Lung (tissue), 11 donors: ENCODE measurements at regions not wholly inside any gene's neighbourhood (a gene's known extent, or its start where the extent isn't known, plus 50 kb on each side); places are given as distances from the start of the nearest gene placed in this dataset.

Experiments
- ATAC-seq: fragments of 200-7000 bp; cut with Tn5 transposase; one replicate; pipeline ENCODE4 v1.9.1; 2020; ENCODE audit warnings: moderate number of reproducible peaks; ENCODE audit not compliant: insufficient read depth, low FRiP score
- DNase-seq, 3 donors: peaks; one replicate each; pipeline ENCODE4 v3.0.0-alpha.2; 2013 to 2017
- H3K27ac ChIP-seq, 2 donors: one replicate each; pipeline ENCODE4 v1.5.1; 2013; ENCODE audit warnings: mild to moderate bottlenecking in 2 of 2, moderate library complexity in 2 of 2, control low read depth in 1 of 2, inconsistent platforms in 1 of 2, low read depth in 1 of 2, low read length in 1 of 2
- H3K27me3 ChIP-seq, 3 donors: one replicate each; pipeline ENCODE4 v1.5.1; 2013; ENCODE audit warnings: low read length in 2 of 3; ENCODE audit not compliant: control insufficient read depth in 3 of 3, insufficient read depth in 3 of 3
- H3K36me3 ChIP-seq, 4 donors: one replicate each; pipeline ENCODE4 v1.5.1; 2013; ENCODE audit warnings: low read length in 4 of 4, mild to moderate bottlenecking in 1 of 4, moderate library complexity in 1 of 4; ENCODE audit not compliant: control insufficient read depth in 4 of 4, insufficient read depth in 4 of 4
- H3K4me1 ChIP-seq, 5 donors: one replicate each; pipeline ENCODE4 v1.5.1; 2013; ENCODE audit warnings: low read length in 5 of 5, mild to moderate bottlenecking in 2 of 5, moderate library complexity in 1 of 5; ENCODE audit not compliant: control insufficient read depth in 5 of 5, insufficient read depth in 5 of 5
- H3K4me3 ChIP-seq: one replicate; pipeline ENCODE4 v1.5.1; 2013; ENCODE audit warnings: mild to moderate bottlenecking, control low read depth, moderate library complexity
- H3K9ac ChIP-seq, 2 donors: one replicate each; pipeline ENCODE4 v1.5.1; 2013; ENCODE audit warnings: low read length in 2 of 2, control low read depth in 1 of 2; ENCODE audit not compliant: insufficient read depth in 1 of 2
- H3K9me3 ChIP-seq, 4 donors: one replicate each; pipeline ENCODE4 v1.5.1; 2013; ENCODE audit warnings: low read length in 3 of 4, mild to moderate bottlenecking in 1 of 4, moderate library complexity in 1 of 4; ENCODE audit not compliant: control insufficient read depth in 4 of 4, insufficient read depth in 3 of 4
- CTCF ChIP-seq: IDR thresholded peaks from 2 replicates; pipeline ENCODE4 v1.5.1; 2012; ENCODE audit warnings: mild to moderate bottlenecking; ENCODE audit errors: control extremely low read depth, extremely low read depth
- WGBS, 2 donors: extraction: QIAGEN DNeasy Blood & Tissue Kit; methylation state at CpG; one replicate each; pipeline ENCODE4 v1.1.7; 2013; 5-methylcytosine and 5-hydroxymethylcytosine counted together
- donor health status: control.
- donor health status: control.
- donor health status: Bipolar disorder and iron deficiency.
- donor health status: healthy.
- donor health status: DM: yes; HTN: yes; CAD: no.

- no peak for TF ChIP-seq CTCF
- WGBS, 2 donors: 61 to 71% methylated on average over 1 of the region's 1 CpG
- peaks cover 0 to 16% (median 0%) of the 10 kb centered on the region in 5 donors for H3K4me1 ChIP-seq
- H3K36me3 ChIP-seq: no peaks in the 10 kb centered on the region
- no peaks in the 10 kb centered on the region for H3K27me3 ChIP-seq
- H3K9me3 ChIP-seq: no peaks in the 10 kb centered on the region
- no peak overlapping the region for H3K4me3 ChIP-seq
- no peak overlapping the region for H3K9ac ChIP-seq
- DNase-seq (no peak), ATAC-seq (no peak)
- no peak overlapping the region for H3K27ac ChIP-seq
Observed at GRCh38 chr11:92104349-92104748, 120.3 kb upstream of the FAT3 start.

GRCh38 chr11:92101920-92102319, 122.7 kb upstream of the FAT3 start:
- no peak for TF ChIP-seq CTCF
- H3K9me3 ChIP-seq: no peaks in the 10 kb centered on the region
- H3K36me3 ChIP-seq: no peaks in the 10 kb centered on the region
- H3K27ac ChIP-seq: no peak overlapping the region
- no peak overlapping the region for H3K9ac ChIP-seq
- WGBS, 2 donors: 45 to 66% methylated on average over 1 of the region's 1 CpG
- ATAC-seq: no peak
- peak; percentile 60 to 97 (median 97) for DNase-seq
- no peak overlapping the region for H3K4me3 ChIP-seq
- peaks cover 0 to 16% (median 0%) of the 10 kb centered on the region in 5 donors for H3K4me1 ChIP-seq
- H3K27me3 ChIP-seq: no peaks in the 10 kb centered on the region

- TF ChIP-seq CTCF: no peak
- 81 to 94% methylated on average over 1 of the region's 1 CpG for WGBS, 2 donors
- no peak for DNase-seq
- H3K36me3 ChIP-seq: no peaks in the 10 kb centered on the region
- no peaks in the 10 kb centered on the region for H3K27me3 ChIP-seq
- no peak overlapping the region for H3K9ac ChIP-seq
- no peak for ATAC-seq
- no peaks in the 10 kb centered on the region for H3K9me3 ChIP-seq
- H3K4me1 ChIP-seq: peaks cover 0 to 16% (median 0%) of the 10 kb centered on the region in 5 donors
- H3K27ac ChIP-seq: no peak overlapping the region
- no peak overlapping the region for H3K4me3 ChIP-seq
Observed at GRCh38 chr11:92099183-92099582, 125.4 kb upstream of the FAT3 start.

- ATAC-seq (no peak), DNase-seq (peak in 1 of 3 donors; percentile 47)
- no peak for TF ChIP-seq CTCF
- H3K4me1 ChIP-seq: peaks cover 0 to 16% (median 0%) of the 10 kb centered on the region in 5 donors
- no peak overlapping the region for H3K4me3 ChIP-seq
- no peaks in the 10 kb centered on the region for H3K36me3 ChIP-seq
- H3K27me3 ChIP-seq: no peaks in the 10 kb centered on the region
- no peak overlapping the region for H3K27ac ChIP-seq
- H3K9me3 ChIP-seq: no peaks in the 10 kb centered on the region
- 71 to 73% methylated on average over 2 of the region's 2 CpGs for WGBS, 2 donors
- no peak overlapping the region for H3K9ac ChIP-seq
Observed at GRCh38 chr11:92098172-92098571, 126.4 kb upstream of the FAT3 start.
